ENCODE measurements at regions not wholly inside any gene's neighbourhood (a gene's known extent, or its start where the extent isn't known, plus 50 kb on each side); places are given as distances from the start of the nearest gene placed in this dataset.
"Not testable (repeated sequence)": the region's sequence is repeated elsewhere in the genome, so short reads cannot be mapped to it uniquely, and the experiment has no call there.

DNA sequence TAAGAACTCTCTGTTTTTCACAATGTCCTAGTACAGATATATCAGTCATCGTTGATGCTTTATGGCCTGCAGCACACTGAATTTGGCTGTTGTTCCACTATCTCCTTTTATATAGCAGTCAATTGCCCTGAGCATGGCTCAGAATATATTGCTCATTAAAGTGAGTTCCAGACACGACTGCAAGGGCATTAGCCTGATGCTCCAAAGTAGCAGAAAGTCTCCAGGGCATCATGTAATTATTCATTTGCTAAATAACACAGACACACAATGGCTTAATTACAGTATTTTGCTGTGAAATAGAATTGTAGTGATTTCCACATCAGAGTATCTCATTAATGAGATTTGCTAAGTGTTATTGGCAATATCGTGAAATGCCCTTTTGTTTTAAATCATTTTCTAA lies 1167.5 kb downstream of the AACS start:
- Histone ChIP-seq H3K4me1 (replicated peaks) (no peaks in the 10 kb centered on the region), H3K36me3 (no peaks in the 10 kb centered on the region), H3K27ac (no peak overlapping the region), H3K9me3 (replicated peaks) (no peaks in the 10 kb centered on the region; the same call in none of the 2 replicates), H3K27me3 (replicated peaks) (no peaks in the 10 kb centered on the region), H3K4me3 (no peak overlapping the region)
- no peak for DNase-seq (ENCODE audit: low read depth in 1 of 2, low spot score in 2 of 2)

- no peak for DNase-seq (ENCODE audit: low read depth in 1 of 2, low spot score in 2 of 2)
- Histone ChIP-seq H3K36me3 (no peaks in the 10 kb centered on the region), H3K4me3 (no peak overlapping the region), H3K9me3 (replicated peaks) (no peaks in the 10 kb centered on the region; the same call in none of the 2 replicates), H3K4me1 (replicated peaks) (no peaks in the 10 kb centered on the region), H3K27me3 (replicated peaks) (no peaks in the 10 kb centered on the region), H3K27ac (no peak overlapping the region)
These were observed 1168.4 kb downstream of the AACS start for GRCh38 chr12:126233625-126234024.

GRCh38 chr12:126243814-126244440 lies 1178.7 kb downstream of the AACS start:
- H3K9me3 ChIP-seq (replicated peaks), result peaks cover 3% of the 10 kb centered on the region; the same call in 1 of the 2 replicates
- no peaks in the 10 kb centered on the region for H3K36me3 ChIP-seq
- DNase-seq (ENCODE audit: low read depth in 1 of 2, low spot score in 2 of 2), result no peak
- H3K4me3 ChIP-seq, result no peak overlapping the region
- H3K4me1 ChIP-seq (replicated peaks), result no peaks in the 10 kb centered on the region
- H3K27me3 ChIP-seq (replicated peaks), result no peaks in the 10 kb centered on the region
- H3K27ac ChIP-seq, result no peak overlapping the region

- no peak overlapping the region for H3K4me3 ChIP-seq
- no peak overlapping the region for H3K27ac ChIP-seq
- H3K4me1 ChIP-seq (replicated peaks), result no peaks in the 10 kb centered on the region
- H3K9me3 ChIP-seq (replicated peaks), result no peaks in the 10 kb centered on the region
- DNase-seq (ENCODE audit: low read depth in 1 of 2, low spot score in 2 of 2), result no peak
- no peaks in the 10 kb centered on the region for H3K27me3 ChIP-seq (replicated peaks)
- H3K36me3 ChIP-seq, result no peaks in the 10 kb centered on the region
These were observed 1182.7 kb downstream of the AACS start for GRCh38 chr12:126247936-126248335.

DNA sequence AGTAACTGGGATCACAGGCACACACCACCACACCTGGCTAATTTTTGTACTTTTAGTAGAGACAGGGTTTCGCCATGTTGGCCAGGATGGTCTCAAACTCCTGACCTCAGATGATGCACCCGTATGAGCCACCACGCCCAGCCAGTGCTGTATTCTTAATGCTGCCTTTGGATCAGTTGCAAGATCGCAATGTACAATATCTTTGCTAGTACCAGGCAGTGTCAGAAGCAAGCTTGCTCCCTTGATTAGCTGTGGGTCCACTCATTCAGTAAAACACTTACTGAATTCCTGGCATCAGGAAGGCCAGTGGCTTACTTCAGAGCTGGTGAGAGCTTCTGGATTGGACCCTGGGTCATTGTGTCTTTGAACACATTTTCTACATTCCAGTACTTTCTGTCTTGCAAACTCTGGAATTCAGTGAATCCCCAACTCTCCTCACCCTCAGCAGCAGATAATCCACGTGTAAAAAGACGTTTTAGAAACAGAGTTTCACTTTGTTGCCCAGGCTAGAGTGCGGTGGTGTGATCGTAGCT lies 1183.7 kb downstream of the AACS start:
- Histone ChIP-seq H3K4me3 (no peak overlapping the region), H3K27me3 (replicated peaks) (no peaks in the 10 kb centered on the region), H3K4me1 (replicated peaks) (no peaks in the 10 kb centered on the region), H3K27ac (no peak overlapping the region), H3K9me3 (replicated peaks) (no peaks in the 10 kb centered on the region), H3K36me3 (no peaks in the 10 kb centered on the region)
- DNase-seq (ENCODE audit: low read depth in 1 of 2, low spot score in 2 of 2), result no peak

DNA sequence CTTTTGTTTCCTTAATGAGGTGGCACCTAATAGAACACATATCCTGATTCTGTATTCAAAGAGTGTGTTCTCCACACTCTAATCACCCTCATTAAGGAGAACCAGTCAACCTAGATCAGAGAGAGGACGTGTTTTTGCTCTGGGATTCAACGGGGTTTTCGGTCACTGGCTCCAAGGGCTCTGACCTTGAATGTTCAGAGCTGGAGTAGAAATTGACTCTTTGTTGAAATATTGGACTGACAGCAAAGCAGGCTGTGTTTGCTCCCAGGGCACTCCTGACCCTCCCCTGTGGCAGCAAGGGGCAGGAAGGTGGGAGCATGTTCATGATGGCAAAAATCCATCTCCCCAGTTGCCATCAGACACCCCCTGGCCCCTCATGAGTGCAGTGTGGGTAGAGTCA lies 1193.0 kb downstream of the AACS start:
- no peak overlapping the region for H3K4me3 ChIP-seq
- H3K36me3 ChIP-seq, result no peaks in the 10 kb centered on the region
- DNase-seq (ENCODE audit: low read depth in 1 of 2, low spot score in 2 of 2), result no peak
- H3K9me3 ChIP-seq (replicated peaks), result no peaks in the 10 kb centered on the region; the same call in 1 of the 2 replicates
- no peaks in the 10 kb centered on the region for H3K27me3 ChIP-seq (replicated peaks)
- H3K4me1 ChIP-seq (replicated peaks), result no peaks in the 10 kb centered on the region
- H3K27ac ChIP-seq, result no peak overlapping the region

DNA sequence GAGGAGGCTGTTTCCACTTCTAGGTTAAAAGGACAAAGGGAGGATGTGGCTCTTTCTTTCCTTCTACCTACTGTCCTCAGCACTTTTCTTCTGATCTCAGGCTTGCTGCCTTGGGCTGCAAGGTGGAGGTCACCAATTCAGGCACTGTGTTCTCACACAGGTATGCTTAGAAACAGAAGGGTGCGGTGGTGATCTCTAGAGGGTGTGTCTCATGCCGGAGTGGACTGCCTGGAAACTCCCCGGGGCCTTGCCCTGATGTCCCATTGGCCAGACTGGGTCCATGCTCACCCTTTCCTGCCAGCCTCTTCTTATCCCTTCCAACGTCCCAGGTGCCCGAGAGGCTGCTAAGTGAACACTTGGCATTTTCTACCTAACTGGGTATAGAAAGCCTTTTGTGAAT lies 1197.6 kb downstream of the AACS start:
- no peaks in the 10 kb centered on the region for H3K9me3 ChIP-seq (replicated peaks)
- no peaks in the 10 kb centered on the region for H3K27me3 ChIP-seq (replicated peaks)
- no peak for DNase-seq (ENCODE audit: low read depth in 1 of 2, low spot score in 2 of 2)
- H3K4me1 ChIP-seq (replicated peaks), result no peaks in the 10 kb centered on the region
- no peak overlapping the region for H3K4me3 ChIP-seq
- H3K27ac ChIP-seq, result no peak overlapping the region
- H3K36me3 ChIP-seq, result no peaks in the 10 kb centered on the region

- Histone ChIP-seq H3K27me3 (replicated peaks) (no peaks in the 10 kb centered on the region), H3K9me3 (replicated peaks) (peaks cover 3% of the 10 kb centered on the region; the same call in 1 of the 2 replicates), H3K27ac (no peak overlapping the region), H3K36me3 (no peaks in the 10 kb centered on the region), H3K4me1 (replicated peaks) (no peaks in the 10 kb centered on the region), H3K4me3 (no peak overlapping the region)
- no peak for DNase-seq (ENCODE audit: low read depth in 1 of 2, low spot score in 2 of 2)
These were observed 1203.0 kb downstream of the AACS start for GRCh38 chr12:126268222-126268621.

- DNase-seq (ENCODE audit: low read depth in 1 of 2, low spot score in 2 of 2), result no peak
- Histone ChIP-seq H3K36me3 (no peaks in the 10 kb centered on the region), H3K27ac (no peak overlapping the region), H3K9me3 (replicated peaks) (peaks cover 5% of the 10 kb centered on the region; the same call in 1 of the 2 replicates), H3K4me1 (replicated peaks) (no peaks in the 10 kb centered on the region), H3K4me3 (no peak overlapping the region), H3K27me3 (replicated peaks) (no peaks in the 10 kb centered on the region)
These were observed 1205.9 kb downstream of the AACS start for GRCh38 chr12:126271159-126271558.

GRCh38 chr12:126282691-126283090 lies 1217.5 kb downstream of the AACS start:
- no peak for DNase-seq (ENCODE audit: low read depth in 1 of 2, low spot score in 2 of 2)
- no peak overlapping the region for H3K27ac ChIP-seq
- no peaks in the 10 kb centered on the region for H3K27me3 ChIP-seq (replicated peaks)
- peaks cover 4% of the 10 kb centered on the region for H3K9me3 ChIP-seq (replicated peaks)
- no peak overlapping the region for H3K4me3 ChIP-seq
- H3K36me3 ChIP-seq, result no peaks in the 10 kb centered on the region
- no peaks in the 10 kb centered on the region for H3K4me1 ChIP-seq (replicated peaks)

- Histone ChIP-seq H3K27me3 (replicated peaks) (no peaks in the 10 kb centered on the region), H3K4me3 (no peak overlapping the region), H3K9me3 (replicated peaks) (no peaks in the 10 kb centered on the region; the same call in 1 of the 2 replicates), H3K27ac (no peak overlapping the region), H3K4me1 (replicated peaks) (no peaks in the 10 kb centered on the region), H3K36me3 (no peaks in the 10 kb centered on the region)
- no peak for DNase-seq (ENCODE audit: low read depth in 1 of 2, low spot score in 2 of 2)
These were observed 1221.0 kb downstream of the AACS start for GRCh38 chr12:126286203-126286602.

GRCh38 chr12:126290456-126290855 lies 1225.2 kb downstream of the AACS start:
- no peaks in the 10 kb centered on the region for H3K4me1 ChIP-seq (replicated peaks)
- no peak for DNase-seq (ENCODE audit: low read depth in 1 of 2, low spot score in 2 of 2)
- H3K27me3 ChIP-seq (replicated peaks), result no peaks in the 10 kb centered on the region
- H3K9me3 ChIP-seq (replicated peaks), result no peaks in the 10 kb centered on the region
- H3K4me3 ChIP-seq, result no peak overlapping the region
- H3K27ac ChIP-seq, result no peak overlapping the region
- H3K36me3 ChIP-seq, result no peaks in the 10 kb centered on the region

DNA sequence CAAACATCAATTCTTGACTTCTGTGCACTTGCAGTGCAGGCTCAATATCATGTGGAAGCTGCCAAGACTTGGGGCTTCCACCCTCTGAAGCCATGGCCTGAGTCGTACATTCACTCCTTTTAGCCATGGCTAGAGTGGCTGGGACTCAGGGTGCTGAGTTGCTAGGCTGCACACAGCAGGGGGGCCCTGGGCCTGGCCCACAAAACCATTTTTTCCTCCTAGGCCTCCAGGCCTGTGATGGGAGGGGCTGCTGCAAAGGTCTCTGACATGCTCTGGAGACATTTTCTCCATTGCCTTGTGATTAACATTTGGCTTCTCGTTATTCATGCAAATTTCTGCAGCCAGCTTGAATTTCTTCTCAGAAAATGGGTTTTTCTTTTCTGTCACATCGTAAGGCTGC lies 1226.8 kb downstream of the AACS start:
- not testable (repeated sequence) for H3K27me3 ChIP-seq (replicated peaks); H3K9me3 ChIP-seq (replicated peaks); H3K27ac ChIP-seq; DNase-seq (ENCODE audit: low read depth in 1 of 2, low spot score in 2 of 2); H3K36me3 ChIP-seq; H3K4me1 ChIP-seq (replicated peaks); H3K4me3 ChIP-seq

GRCh38 chr12:126295652-126296051 lies 1230.4 kb downstream of the AACS start:
- Histone ChIP-seq H3K36me3 (no peaks in the 10 kb centered on the region), H3K9me3 (replicated peaks) (no peaks in the 10 kb centered on the region), H3K4me3 (no peak overlapping the region), H3K4me1 (replicated peaks) (no peaks in the 10 kb centered on the region), H3K27ac (no peak overlapping the region), H3K27me3 (replicated peaks) (no peaks in the 10 kb centered on the region)
- DNase-seq (ENCODE audit: low read depth in 1 of 2, low spot score in 2 of 2), result no peak

- no peaks in the 10 kb centered on the region for H3K4me1 ChIP-seq (replicated peaks)
- H3K4me3 ChIP-seq, result no peak overlapping the region
- no peak overlapping the region for H3K27ac ChIP-seq
- H3K36me3 ChIP-seq, result no peaks in the 10 kb centered on the region
- no peak for DNase-seq (ENCODE audit: low read depth in 1 of 2, low spot score in 2 of 2)
- H3K9me3 ChIP-seq (replicated peaks), result peaks cover 5% of the 10 kb centered on the region; the same call in 1 of the 2 replicates
- no peaks in the 10 kb centered on the region for H3K27me3 ChIP-seq (replicated peaks)
These were observed 1244.0 kb downstream of the AACS start for GRCh38 chr12:126309278-126309677.
